Mononuclear cell (primary cell): ENCODE measurements at regions not wholly inside any gene's neighbourhood (a gene's known extent, or its start where the extent isn't known, plus 50 kb on each side); places are given as distances from the start of the nearest gene placed in this dataset.

ENCODE experiments used
- H3K27me3 ChIP-seq: 2 replicates; pipeline ENCODE4 v1.6.0; 2011; ENCODE audit warnings: low read length, control low read depth; ENCODE audit not compliant: insufficient read depth
- H3K4me1 ChIP-seq: 2 replicates; pipeline ENCODE4 v1.5.1; 2011; ENCODE audit warnings: mild to moderate bottlenecking, low read length, control low read depth; ENCODE audit not compliant: insufficient read depth
- H3K4me3 ChIP-seq: 2 replicates; pipeline ENCODE4 v1.5.1; 2011; ENCODE audit warnings: mild to moderate bottlenecking, low read length, moderate library complexity
- H3K9me3 ChIP-seq: 2 replicates; pipeline ENCODE4 v1.5.1; 2011; ENCODE audit warnings: low read depth, mild to moderate bottlenecking, control low read depth, low read length

GRCh38 chr21:24369746-24370145, 1237.5 kb downstream of the MRPL39 start:
- Histone ChIP-seq H3K4me1 (no peaks in the 10 kb centered on the region), H3K4me3 (no peak overlapping the region), H3K27me3 (no peaks in the 10 kb centered on the region), H3K9me3 (no peaks in the 10 kb centered on the region)

- H3K4me3 ChIP-seq: no peak overlapping the region
- H3K4me1 ChIP-seq: no peaks in the 10 kb centered on the region
- H3K9me3 ChIP-seq: no peaks in the 10 kb centered on the region
- no peaks in the 10 kb centered on the region for H3K27me3 ChIP-seq
Observed at GRCh38 chr21:24369278-24369677, 1238.0 kb downstream of the MRPL39 start.

- H3K27me3 ChIP-seq: no peaks in the 10 kb centered on the region
- H3K4me1 ChIP-seq: no peaks in the 10 kb centered on the region
- no peak overlapping the region for H3K4me3 ChIP-seq
- H3K9me3 ChIP-seq: no peaks in the 10 kb centered on the region
Observed at GRCh38 chr21:24367936-24368335, 1239.3 kb downstream of the MRPL39 start.

GRCh38 chr21:24353492-24353891, 1253.8 kb downstream of the MRPL39 start:
- Histone ChIP-seq H3K4me3 (no peak overlapping the region), H3K4me1 (no peaks in the 10 kb centered on the region), H3K27me3 (no peaks in the 10 kb centered on the region), H3K9me3 (no peaks in the 10 kb centered on the region)

- no peaks in the 10 kb centered on the region for H3K27me3 ChIP-seq
- no peak overlapping the region for H3K4me3 ChIP-seq
- H3K4me1 ChIP-seq: peaks cover 4% of the 10 kb centered on the region
- H3K9me3 ChIP-seq: no peaks in the 10 kb centered on the region
Observed at GRCh38 chr21:24339406-24339805, 1267.9 kb downstream of the MRPL39 start.

- Histone ChIP-seq H3K27me3 (no peaks in the 10 kb centered on the region), H3K4me1 (peaks cover 4% of the 10 kb centered on the region), H3K4me3 (no peak overlapping the region), H3K9me3 (no peaks in the 10 kb centered on the region)
Observed at GRCh38 chr21:24336491-24336890, 1270.8 kb downstream of the MRPL39 start.

- no peaks in the 10 kb centered on the region for H3K4me1 ChIP-seq
- H3K9me3 ChIP-seq: no peaks in the 10 kb centered on the region
- no peak overlapping the region for H3K4me3 ChIP-seq
- H3K27me3 ChIP-seq: no peaks in the 10 kb centered on the region
Observed at GRCh38 chr21:24323536-24323935, 1283.7 kb downstream of the MRPL39 start.

GRCh38 chr21:24316277-24316922, 1290.9 kb downstream of the MRPL39 start:
- Histone ChIP-seq H3K27me3 (no peaks in the 10 kb centered on the region), H3K4me1 (no peaks in the 10 kb centered on the region), H3K4me3 (no peak overlapping the region), H3K9me3 (no peaks in the 10 kb centered on the region)

GRCh38 chr21:24310788-24311187, 1296.5 kb downstream of the MRPL39 start:
- H3K27me3 ChIP-seq: no peaks in the 10 kb centered on the region

GRCh38 chr21:24308183-24308582, 1299.1 kb downstream of the MRPL39 start:
- Histone ChIP-seq H3K27me3 (no peaks in the 10 kb centered on the region), H3K9me3 (no peaks in the 10 kb centered on the region), H3K4me1 (no peaks in the 10 kb centered on the region), H3K4me3 (no peak overlapping the region)

More at GRCh38 chr21:24310788-24311187, 1296.5 kb downstream of the MRPL39 start:
- no peak overlapping the region for H3K4me3 ChIP-seq
- H3K9me3 ChIP-seq: no peaks in the 10 kb centered on the region
- no peaks in the 10 kb centered on the region for H3K4me1 ChIP-seq

GRCh38 chr21:24302400-24302799, 1304.9 kb downstream of the MRPL39 start:
- Histone ChIP-seq H3K9me3 (no peaks in the 10 kb centered on the region), H3K27me3 (no peaks in the 10 kb centered on the region), H3K4me1 (no peaks in the 10 kb centered on the region), H3K4me3 (no peak overlapping the region)

- no peaks in the 10 kb centered on the region for H3K4me1 ChIP-seq
- H3K4me3 ChIP-seq: no peak overlapping the region
- no peaks in the 10 kb centered on the region for H3K27me3 ChIP-seq
- H3K9me3 ChIP-seq: no peaks in the 10 kb centered on the region
Observed at GRCh38 chr21:24298040-24298439, 1309.2 kb downstream of the MRPL39 start.

GRCh38 chr21:24294171-24294570, 1313.1 kb downstream of the MRPL39 start:
- Histone ChIP-seq H3K4me3 (no peak overlapping the region), H3K9me3 (no peaks in the 10 kb centered on the region), H3K27me3 (no peaks in the 10 kb centered on the region), H3K4me1 (no peaks in the 10 kb centered on the region)

GRCh38 chr21:24290151-24290833, 1317.0 kb downstream of the MRPL39 start:
- no peaks in the 10 kb centered on the region for H3K27me3 ChIP-seq
- H3K4me1 ChIP-seq: no peaks in the 10 kb centered on the region

GRCh38 chr21:24289539-24289938, 1317.7 kb downstream of the MRPL39 start:
- Histone ChIP-seq H3K4me1 (no peaks in the 10 kb centered on the region), H3K4me3 (no peak overlapping the region), H3K27me3 (no peaks in the 10 kb centered on the region), H3K9me3 (no peaks in the 10 kb centered on the region)

More at GRCh38 chr21:24290151-24290833, 1317.0 kb downstream of the MRPL39 start:
- H3K4me3 ChIP-seq: no peak overlapping the region
- no peaks in the 10 kb centered on the region for H3K9me3 ChIP-seq

GRCh38 chr21:24280596-24280995, 1326.7 kb downstream of the MRPL39 start:
- no peaks in the 10 kb centered on the region for H3K27me3 ChIP-seq
- H3K9me3 ChIP-seq: no peaks in the 10 kb centered on the region
- no peak overlapping the region for H3K4me3 ChIP-seq
- H3K4me1 ChIP-seq: no peaks in the 10 kb centered on the region
